ENCODE measurements at regions not wholly inside any gene's neighbourhood (a gene's known extent, or its start where the extent isn't known, plus 50 kb on each side); places are given as distances from the start of the nearest gene placed in this dataset.

GRCh38 chrX:16458208-16458607 lies 191.8 kb upstream of the S100G start:
- no peak for TF ChIP-seq POLR2A (IDR thresholded peaks at IDR 0.05)
- TF ChIP-seq CTCF (IDR thresholded peaks at IDR 0.05): no peak
